HG02571 (cell line): ENCODE measurements at regions not wholly inside any gene's neighbourhood (a gene's known extent, or its start where the extent isn't known, plus 50 kb on each side); places are given as distances from the start of the nearest gene placed in this dataset.
"Not testable (repeated sequence)": the region's sequence is repeated elsewhere in the genome, so short reads cannot be mapped to it uniquely, and the experiment has no call there.

Experiments
- ATAC-seq: cut with Tn5 transposase; IDR thresholded peaks from one replicate; pipeline ENCODE4 v1.9.1; 2021; ENCODE audit warnings: mild to moderate bottlenecking, moderate library complexity; ENCODE audit not compliant: unreplicated experiment

DNA sequence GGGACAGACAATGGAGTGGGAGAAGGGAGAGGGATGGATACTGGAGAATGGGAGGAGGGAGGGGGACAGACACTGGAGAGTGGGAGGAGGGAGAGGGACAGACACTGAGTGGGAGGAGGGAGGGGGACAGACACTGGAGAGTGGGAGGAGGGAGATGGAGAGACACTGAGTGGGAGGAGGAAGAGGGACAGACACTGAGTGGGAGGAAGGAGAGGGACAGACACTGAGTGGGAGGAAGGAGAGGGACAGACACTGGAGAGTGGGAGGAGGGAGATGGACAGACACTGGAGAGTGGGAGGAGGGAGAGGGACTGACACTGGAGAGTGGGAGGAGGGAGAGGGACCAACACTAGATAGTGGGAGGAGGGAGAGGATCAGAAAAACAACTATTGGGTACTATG is 426.7 kb upstream of the PMFBP1 start:
- no peak for ATAC-seq

DNA sequence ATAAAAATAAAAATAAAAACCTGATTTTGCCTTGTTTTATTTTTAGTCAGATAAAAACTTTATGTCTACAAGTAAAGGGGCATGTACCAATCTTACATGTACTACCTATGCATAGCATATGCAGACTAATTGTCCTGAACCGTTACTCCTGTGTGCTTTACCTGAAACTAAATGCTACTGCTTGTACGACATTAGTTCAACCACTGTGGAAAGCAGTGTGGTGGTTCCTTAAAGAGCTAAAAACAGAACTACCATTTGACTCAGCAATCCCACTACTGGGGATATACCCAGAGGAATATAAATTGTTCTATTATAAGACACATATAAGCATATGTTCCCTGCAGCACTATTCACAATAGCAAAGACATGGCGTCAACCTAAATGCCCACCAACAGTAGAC is 426.0 kb upstream of the PMFBP1 start:
- ATAC-seq: no peak

DNA sequence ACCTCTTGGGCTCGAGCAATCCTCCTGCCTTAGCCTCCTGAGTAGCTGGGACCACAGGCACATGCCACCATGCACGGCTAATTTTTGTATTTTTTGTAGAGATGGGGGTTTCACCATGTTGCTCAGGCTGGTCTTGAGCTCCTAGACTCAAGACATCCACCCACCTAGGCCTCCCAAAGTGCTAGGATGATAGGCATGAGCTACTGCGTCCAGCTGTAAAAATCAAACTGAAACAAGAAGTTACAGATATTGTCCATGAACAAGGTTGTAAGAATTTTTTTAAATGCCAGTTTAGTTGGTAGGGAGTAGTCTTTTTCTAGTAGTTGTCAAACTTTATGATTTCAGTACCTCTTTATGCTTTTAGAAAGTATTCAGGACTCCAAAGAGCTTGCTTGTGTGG is 424.4 kb upstream of the PMFBP1 start:
- ATAC-seq: no peak

DNA sequence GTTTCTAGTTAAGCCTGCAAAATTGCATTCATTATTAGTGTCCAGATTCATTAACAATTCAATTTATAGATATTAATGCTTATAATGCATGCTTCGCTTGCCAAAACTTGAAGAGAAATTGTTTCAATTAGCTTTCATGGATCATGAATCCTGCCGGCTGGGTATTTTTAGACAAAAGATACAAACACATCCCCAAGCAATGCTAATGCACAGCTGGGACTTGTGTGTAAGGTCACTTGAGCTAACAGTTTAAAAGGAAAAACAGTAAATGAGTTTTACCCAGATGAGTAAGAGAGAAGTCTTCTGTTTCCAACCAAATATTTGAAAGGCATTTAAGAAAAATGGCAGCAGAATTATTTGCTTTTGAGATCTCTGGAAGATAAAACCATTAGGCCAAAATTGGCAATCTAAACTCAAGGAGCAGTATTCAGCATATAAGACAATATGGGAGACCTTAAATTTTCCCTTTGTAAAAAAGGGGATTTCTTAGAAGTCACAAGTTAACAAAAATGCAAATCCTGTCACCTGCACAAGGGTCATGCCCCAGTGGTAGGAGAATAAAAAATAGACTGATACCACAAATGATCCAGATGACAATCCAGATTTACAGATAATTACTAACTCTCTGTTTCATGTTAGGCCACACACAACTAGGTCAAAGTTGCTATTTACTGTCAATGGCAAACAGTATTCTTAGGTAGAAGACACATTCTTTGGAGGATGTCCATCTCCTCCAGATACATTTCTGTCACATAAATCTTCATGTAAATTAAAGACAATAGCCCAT is 418.4 kb upstream of the PMFBP1 start:
- ATAC-seq: peak; percentile 88

DNA sequence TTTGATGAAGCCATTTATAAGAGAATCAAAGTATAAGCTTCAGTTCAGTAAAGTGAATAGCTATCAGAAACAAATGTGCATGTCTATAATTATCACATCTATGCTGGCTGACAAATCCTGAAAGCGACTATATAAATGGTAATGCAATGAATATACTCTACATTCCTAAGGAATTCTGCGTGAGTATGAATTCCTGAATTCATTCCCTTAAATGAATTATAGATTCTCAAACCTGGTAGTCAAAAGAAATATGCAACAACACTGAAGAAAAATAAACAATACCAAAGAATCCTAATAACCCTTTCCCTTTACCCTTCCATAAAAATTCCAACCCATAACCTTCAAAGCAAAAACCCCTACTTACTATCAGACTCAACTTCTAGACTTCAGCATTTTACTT is 416.6 kb upstream of the PMFBP1 start:
- no peak for ATAC-seq

DNA sequence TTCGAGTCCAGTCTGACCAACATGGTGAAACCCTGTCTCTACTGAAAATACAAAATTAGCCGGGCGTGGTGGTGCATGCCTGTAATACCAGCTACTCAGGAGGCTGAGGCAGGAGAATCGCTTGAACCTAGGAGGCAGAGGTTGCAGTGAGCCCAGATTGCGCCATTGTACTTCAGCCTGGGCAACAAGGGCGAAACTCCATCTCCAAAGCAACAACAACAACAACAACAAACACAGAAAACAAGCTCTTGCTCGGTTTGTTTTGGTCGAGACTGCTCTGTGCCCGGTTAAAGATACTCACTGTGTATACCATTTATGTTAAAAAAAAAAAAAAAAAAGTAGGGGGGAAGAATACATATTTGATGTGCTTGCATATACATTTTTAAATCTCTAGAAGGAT is 406.1 kb upstream of the PMFBP1 start:
- ATAC-seq: not testable (repeated sequence)

DNA sequence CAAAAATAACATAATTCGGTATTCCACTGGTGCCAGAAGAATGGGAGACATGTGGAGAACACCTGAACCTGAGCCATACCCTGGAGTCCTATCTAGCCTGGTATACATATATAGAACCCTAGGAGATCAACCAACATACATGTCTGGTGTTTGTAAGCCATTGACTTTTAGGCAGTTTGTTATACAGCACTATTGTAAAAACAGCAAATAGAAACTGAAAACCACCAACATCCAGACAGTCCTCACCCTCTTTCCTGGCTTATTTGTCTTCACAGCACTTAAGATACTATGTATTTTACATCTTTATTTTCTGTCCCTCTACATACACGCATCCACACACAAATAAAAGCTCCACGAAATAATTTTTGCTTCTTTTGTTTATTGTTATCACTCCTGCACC is 404.2 kb upstream of the PMFBP1 start:
- ATAC-seq: no peak

DNA sequence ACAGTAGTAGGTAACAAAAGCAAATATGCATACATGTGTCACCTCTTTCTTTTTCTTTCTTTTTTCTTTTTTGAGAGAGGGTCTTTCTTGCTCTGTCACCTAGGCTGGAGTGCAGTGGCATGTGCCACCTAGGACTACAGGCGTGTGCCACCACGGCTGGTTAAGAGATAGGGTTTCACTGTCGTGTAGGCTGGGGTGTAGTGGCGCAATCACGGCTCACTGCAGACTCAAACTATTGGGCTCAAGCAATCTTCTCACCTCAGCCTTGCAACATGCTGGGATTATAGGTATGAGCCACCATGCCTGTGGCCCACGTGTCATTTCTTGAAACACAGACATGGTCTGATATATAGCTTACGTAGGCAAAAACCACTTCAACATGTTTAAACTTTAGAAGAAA is 397.7 kb upstream of the PMFBP1 start:
- no peak for ATAC-seq

DNA sequence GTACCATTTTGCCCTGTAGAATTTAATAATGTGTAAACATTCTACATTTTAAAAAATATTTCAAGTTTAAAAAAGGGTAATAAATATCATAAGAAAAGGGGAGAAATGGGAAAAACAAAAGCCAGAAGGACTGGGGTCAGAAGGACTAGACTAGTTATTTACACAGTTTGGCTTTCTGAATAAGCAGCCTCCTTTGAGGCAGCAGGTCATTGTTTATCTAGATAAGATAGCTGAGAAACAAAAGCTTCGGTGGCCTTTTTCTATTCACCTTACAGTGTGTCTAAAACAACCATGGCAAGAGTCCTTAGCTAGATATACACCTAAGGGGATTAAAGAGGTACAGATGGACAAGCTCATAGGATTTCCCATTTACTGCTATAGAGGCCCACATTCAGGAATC is 396.5 kb upstream of the PMFBP1 start:
- no peak for ATAC-seq

DNA sequence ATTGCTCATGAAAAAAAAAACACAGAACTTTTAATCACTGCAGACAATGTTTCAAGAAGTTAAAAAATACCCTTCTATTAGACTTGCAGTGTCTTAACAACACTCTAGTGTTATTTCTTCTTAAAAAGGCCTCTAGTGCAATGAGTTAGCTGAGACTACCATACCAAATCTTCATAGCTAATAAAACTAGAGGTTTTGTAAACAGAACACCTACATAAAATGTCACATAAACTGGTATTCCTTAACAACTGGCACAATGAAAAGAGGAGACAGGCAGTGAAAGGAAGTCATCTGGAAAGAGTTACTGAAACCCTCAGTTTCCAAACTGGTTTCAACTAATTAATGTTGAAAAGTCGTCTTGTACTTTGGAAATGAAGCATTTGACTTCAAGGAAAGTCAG is 394.2 kb upstream of the PMFBP1 start:
- ATAC-seq: no peak

DNA sequence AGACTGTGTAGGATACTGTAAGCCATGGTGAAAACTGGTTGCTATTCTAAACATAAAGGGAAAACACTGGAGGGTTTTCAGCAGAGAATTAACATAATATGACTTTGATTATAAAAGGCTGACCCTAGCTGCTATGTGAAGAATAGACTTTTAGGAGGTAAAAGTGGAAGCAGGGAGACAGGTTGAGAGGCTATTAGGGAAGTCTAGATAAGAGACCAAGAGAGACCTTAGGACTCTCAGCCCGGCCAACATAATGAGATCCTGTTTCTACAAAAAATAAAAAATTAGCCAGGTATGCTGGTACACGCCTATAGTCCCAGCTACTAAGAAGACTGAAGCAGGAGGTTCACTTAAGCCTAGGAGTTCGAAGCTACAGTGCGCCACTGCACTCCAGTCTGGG is 393.2 kb upstream of the PMFBP1 start:
- ATAC-seq: no peak

DNA sequence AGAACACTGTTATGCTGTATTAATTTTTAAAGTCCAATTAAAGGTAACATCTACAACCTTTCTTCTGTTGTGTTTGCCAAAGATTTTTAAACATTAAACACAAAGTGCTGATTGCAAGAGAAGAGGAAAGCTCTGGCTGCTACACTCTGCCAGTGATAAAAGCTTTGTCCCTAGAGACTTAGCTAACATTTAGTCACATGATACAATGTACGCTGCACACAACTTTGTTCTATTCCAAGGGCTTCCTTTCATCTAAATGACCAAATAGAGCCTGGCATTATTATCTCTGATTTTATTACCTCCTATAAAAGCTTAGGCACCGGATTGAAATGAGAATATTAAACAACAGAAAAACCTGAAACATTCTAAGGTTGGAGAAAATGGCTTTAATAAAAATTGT is 388.7 kb upstream of the PMFBP1 start:
- ATAC-seq: no peak

DNA sequence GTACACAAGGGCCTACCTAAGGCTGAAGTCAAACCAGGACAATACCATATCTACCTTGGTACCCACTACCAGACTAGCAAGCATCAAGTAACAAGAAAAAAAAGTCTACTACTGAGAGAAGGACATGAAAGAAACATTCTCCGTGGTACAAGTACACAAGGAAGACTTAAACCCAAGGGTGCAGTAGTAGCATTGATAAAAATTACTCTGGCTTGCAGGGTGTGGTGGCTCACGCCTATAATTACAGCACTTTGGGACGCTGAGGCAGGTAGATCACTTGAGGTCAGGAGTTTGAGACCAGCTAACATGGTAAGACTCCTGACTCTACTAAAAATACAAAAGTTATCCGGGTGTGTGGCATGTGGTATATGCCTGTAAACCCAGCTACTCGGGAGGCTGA is 386.5 kb upstream of the PMFBP1 start:
- ATAC-seq: no peak

DNA sequence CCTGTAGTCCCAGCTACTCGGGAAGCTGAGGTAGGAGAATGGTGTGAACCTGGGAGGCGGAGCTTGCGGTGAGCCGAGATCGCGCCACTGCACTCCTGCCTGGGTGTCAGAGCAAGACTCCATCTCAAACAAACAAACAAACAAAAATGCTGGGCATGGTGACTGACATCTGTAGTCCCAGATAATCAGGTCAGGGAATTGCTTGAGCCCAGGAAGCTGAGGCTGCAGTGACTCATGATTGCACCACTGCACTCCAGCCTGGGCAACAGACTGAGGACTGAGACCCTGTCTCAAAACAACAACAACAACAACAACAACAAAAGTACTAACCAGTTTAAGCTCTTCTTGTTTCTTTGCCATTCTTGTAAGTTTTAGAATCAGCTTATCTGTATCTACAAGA is 383.0 kb upstream of the PMFBP1 start:
- no peak for ATAC-seq

DNA sequence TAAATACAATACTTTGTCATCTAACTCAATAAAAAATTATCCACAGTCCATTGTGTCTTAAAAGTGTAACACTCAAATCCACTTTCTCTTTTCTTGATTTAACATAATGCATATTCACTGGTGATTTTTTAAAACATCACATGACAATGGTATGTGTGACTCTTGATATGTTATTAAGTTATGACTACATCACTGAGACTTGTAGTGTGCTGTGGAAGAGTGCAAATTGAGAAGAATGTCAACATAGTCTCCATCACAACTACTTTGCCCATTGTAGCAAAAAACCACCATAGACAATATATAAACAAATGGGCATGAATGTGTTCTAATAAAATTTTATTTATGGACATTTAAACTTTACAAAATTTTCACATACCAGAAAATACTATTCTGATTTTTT is 380.7 kb upstream of the PMFBP1 start:
- no peak for ATAC-seq

DNA sequence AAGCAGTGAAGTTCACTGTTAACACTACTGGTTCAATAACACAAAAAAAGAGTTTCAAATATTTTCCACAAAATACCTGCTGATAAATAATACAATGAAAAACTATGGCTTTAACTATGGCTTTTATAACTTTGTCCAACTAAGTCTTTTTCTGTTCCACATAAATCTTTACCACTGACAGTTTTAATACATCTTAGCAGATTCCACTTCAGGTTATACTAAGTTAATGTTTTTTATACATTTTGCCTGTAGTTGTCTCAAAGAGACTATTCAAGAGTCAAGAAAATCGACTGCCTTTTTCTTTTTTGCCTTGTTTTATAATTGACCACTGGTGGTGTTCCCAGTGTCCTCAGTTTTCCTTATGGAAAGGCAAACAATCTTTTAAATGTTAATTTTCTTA is 379.7 kb upstream of the PMFBP1 start:
- ATAC-seq: no peak

DNA sequence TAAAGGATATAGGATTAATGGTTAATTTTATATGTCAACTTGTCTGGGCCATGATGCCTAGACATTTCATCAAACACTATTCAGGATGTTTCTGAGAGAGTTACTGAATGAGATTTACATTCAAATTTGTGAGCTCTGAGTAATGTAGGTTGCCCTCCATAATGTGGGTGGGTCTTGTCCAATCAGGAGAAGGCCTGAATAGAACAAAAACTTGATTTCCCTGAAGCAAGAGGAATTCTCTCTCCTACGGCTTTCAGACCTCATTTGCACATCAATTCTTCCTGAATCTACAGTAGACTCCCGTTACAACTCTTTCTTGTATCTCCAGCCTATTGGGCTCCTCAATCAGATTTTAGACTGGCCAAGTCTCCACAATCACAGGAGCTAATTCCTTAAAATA is 377.9 kb upstream of the PMFBP1 start:
- ATAC-seq: no peak

DNA sequence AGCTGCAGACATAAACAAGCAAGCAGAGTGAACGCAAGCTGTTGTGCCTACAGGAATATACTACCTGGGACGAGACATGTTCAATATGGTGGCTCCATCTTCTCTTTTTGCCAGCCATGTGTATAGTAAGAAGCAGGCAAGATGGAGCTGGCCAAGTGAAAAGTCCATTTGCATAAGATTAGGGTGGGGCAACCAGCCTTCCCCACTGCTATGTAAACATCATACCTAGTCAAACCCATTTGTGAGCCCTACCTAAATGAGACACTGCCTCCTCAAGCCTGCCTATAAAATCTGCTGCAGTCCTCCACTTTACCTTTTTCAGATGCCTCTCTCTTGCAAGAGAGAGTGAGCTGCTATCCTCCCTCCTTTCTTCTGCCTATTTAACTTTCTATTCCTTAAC is 370.1 kb upstream of the PMFBP1 start:
- no peak for ATAC-seq

DNA sequence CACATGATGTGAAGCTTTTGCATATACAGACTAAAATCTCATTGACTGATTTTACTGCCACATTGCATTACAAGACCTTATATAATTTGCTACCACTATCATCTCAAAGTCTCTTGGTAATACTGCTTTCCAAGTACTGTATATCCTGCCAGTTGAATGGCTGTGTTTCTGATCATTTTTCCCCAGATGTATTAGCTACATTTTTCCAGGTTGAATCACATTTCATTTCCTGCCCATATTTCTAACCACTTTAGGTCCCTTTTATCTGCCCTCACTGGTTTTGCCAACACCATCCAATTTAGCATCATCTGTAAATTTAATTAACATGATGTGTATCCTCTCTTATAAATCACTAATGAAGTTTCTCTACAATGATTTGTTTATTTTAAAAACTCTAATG is 365.7 kb upstream of the PMFBP1 start:
- ATAC-seq: no peak

DNA sequence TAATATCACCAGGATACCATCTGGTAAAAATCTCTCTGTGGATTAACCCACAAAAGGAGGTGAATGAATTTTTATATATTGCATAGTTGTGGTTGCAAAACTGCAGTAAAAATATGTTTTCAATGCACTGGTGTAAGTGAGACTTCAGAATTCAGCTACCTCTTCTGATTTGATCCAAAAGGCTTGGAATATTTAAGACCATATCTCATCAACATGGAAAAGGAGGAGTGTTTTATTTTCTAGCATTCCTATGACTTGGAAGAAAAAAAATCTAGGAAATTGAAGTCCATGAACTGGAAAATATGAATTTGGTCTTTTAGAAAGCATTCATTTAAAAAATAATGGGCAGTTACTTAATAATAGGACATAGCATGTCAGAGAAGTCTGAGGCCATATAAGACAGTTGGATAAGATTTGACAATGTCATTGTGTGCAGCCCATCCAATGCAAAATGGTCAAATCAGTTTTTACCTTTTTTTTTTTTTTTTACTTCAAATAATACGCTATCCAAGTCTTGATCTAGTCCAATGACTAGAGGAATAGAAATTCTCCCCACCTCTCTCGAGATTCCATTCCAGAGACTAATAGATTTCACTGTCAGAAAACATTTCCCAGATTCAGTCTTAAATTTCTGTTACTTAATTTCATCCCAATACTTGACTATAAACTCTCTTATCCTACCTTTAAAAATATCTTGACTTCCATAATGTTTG is 364.9 kb upstream of the PMFBP1 start:
- no peak for ATAC-seq

DNA sequence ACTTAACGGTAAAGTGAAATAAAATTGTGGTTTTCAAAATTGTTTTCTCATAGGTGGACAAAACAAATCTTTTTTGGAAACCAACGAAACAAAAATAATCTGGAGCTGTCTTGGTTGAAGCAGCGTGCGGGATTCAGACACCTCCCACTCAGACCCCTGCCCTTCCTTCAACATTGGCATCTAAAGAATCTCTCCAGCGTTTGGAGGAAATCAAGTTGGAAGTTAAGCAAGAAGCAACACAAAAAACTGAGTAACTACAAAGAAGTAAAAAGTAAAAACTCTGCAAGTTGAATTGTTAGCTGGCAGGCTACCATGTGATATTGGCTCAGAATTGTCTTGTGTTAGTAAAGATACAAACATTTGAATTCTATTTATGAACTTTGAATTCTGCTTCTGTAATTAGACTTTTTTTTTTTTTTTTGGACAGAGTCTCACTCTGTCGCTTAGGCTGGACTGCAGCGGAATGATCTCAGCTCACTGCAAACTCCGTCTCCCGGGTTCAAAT is 361.0 kb upstream of the PMFBP1 start:
- ATAC-seq: no peak

DNA sequence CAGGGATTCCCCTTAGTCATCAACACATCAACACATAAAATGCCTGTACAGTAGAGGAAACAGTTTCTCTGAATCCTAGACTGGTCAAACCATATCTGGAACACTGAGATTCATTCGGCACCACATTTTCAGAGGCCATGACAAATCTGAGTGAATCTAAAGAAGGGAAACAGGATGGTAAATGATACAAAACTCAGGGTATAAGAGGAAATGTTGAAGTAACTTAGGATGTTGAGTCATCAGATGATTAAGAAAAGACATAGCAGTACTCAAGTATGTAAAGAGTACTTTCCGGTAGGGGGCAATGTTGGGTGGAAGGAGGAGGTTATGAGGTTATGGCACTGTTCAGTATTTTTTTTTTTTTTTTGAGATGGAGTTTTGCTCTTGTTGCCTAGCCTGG is 358.5 kb upstream of the PMFBP1 start:
- ATAC-seq: no peak

DNA sequence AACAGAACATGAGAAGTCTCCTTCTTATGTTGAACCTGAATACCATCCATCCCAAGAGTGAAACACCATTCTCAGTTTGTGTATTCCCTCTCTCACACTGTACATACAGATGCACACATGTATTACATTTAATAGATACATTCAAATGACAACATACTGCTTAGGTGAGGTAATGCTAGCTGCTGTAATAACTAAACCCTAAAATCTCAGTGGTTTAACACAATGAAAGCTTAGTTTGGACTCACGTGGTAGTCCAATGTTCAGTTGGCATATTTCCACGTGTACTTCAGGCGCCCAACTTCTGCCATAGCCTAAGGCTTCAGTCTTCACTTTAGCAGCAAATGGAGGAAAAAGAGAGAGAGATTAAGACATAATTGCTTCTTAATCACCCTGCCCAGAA is 351.1 kb upstream of the PMFBP1 start:
- no peak for ATAC-seq
